HEK293 (cell line): ENCODE measurements at regions not wholly inside any gene's neighbourhood (a gene's known extent, or its start where the extent isn't known, plus 50 kb on each side); places are given as distances from the start of the nearest gene placed in this dataset.

Source experiments
- CTCF ChIP-seq: fragments of 450-650 bp; formaldehyde crosslinking; IDR thresholded peaks from 2 replicates; pipeline ENCODE4 v1.5.1; 2016; ENCODE audit warnings: missing biosample characterization, missing genetic modification characterization
- ELK4 ChIP-seq: IDR thresholded peaks from 2 replicates; pipeline ENCODE4 v1.6.1; 2011; ENCODE audit warnings: mild to moderate bottlenecking, low read depth, low read length, borderline replicate concordance
- KLF16 ChIP-seq: fragments of 450-650 bp; formaldehyde crosslinking; IDR thresholded peaks from 2 replicates; pipeline ENCODE4 v1.5.1; 2017; ENCODE audit warnings: missing biosample characterization, missing genetic modification characterization
- MZF1 ChIP-seq: fragments of 450-650 bp; formaldehyde crosslinking; IDR thresholded peaks from 2 replicates; pipeline ENCODE4 v1.5.1; 2017; ENCODE audit warnings: missing biosample characterization, missing genetic modification characterization, borderline replicate concordance
- PRDM1 ChIP-seq: fragments of 450-650 bp; formaldehyde crosslinking; IDR thresholded peaks from 2 replicates; pipeline ENCODE4; 2016; ENCODE audit warnings: missing biosample characterization, missing genetic modification characterization
- ZNF202 ChIP-seq: fragments of 450-650 bp; formaldehyde crosslinking; IDR thresholded peaks from 2 replicates; pipeline ENCODE4 v1.5.1; 2016; ENCODE audit warnings: missing biosample characterization, missing genetic modification characterization, borderline replicate concordance
- ZNF324 ChIP-seq: fragments of 450-650 bp; formaldehyde crosslinking; IDR thresholded peaks from 2 replicates; pipeline ENCODE4 v1.5.1; 2016; ENCODE audit warnings: missing biosample characterization, missing genetic modification characterization
- ZNF423 ChIP-seq: fragments of 450-650 bp; formaldehyde crosslinking; IDR thresholded peaks from 2 replicates; pipeline ENCODE4 v1.5.1; 2016; ENCODE audit warnings: missing biosample characterization, missing genetic modification characterization
- ZNF623 ChIP-seq: fragments of 450-650 bp; formaldehyde crosslinking; IDR thresholded peaks from 2 replicates; pipeline ENCODE4 v1.5.1; 2016; ENCODE audit warnings: missing biosample characterization, missing genetic modification characterization
- ZNF645 ChIP-seq: fragments of 450-650 bp; formaldehyde crosslinking; IDR thresholded peaks from 2 replicates; pipeline ENCODE4; 2016; ENCODE audit warnings: missing biosample characterization, missing genetic modification characterization
- ZNF701 ChIP-seq: fragments of 450-650 bp; formaldehyde crosslinking; IDR thresholded peaks from 2 replicates; pipeline ENCODE4 v1.5.1; 2016; ENCODE audit warnings: missing biosample characterization, missing genetic modification characterization
- ZNF768 ChIP-seq: fragments of 450-650 bp; formaldehyde crosslinking; IDR thresholded peaks from 2 replicates; pipeline ENCODE4 v1.5.1; 2018; ENCODE audit warnings: missing biosample characterization, mild to moderate bottlenecking, missing genetic modification characterization
- TF ChIP-seq, protein P1 (sequence below): fragments of 450-650 bp; formaldehyde crosslinking; IDR thresholded peaks from 2 replicates; pipeline ENCODE4 v1.5.1; 2016; ENCODE audit warnings: missing biosample characterization, missing genetic modification characterization, low read depth
- TF ChIP-seq, protein P2 (sequence below): fragments of 450-650 bp; formaldehyde crosslinking; IDR thresholded peaks from 2 replicates; pipeline ENCODE4 v1.5.1; 2016; ENCODE audit warnings: missing biosample characterization, missing genetic modification characterization

- no peak for TF ChIP-seq ZNF768 (tag by site-specific recombination)
- no peak for TF ChIP-seq CTCF (tag by site-specific recombination)
- TF ChIP-seq KLF16 (tag by site-specific recombination) = no peak
- TF ChIP-seq ZNF423 (tag by site-specific recombination) = no peak
- TF ChIP-seq ZNF645 (tag by site-specific recombination) = no peak
- TF ChIP-seq ZNF623 (tag by site-specific recombination) = no peak
- TF ChIP-seq PRDM1 (tag by site-specific recombination) = no peak
- TF ChIP-seq, protein P1, sequence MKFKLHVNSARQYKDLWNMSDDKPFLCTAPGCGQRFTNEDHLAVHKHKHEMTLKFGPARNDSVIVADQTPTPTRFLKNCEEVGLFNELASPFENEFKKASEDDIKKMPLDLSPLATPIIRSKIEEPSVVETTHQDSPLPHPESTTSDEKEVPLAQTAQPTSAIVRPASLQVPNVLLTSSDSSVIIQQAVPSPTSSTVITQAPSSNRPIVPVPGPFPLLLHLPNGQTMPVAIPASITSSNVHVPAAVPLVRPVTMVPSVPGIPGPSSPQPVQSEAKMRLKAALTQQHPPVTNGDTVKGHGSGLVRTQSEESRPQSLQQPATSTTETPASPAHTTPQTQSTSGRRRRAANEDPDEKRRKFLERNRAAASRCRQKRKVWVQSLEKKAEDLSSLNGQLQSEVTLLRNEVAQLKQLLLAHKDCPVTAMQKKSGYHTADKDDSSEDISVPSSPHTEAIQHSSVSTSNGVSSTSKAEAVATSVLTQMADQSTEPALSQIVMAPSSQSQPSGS (tag by site-specific recombination) = no peak
- no peak for TF ChIP-seq ZNF202
- TF ChIP-seq ZNF324 (tag by site-specific recombination) = no peak
- no peak for TF ChIP-seq MZF1 (tag by site-specific recombination)
- no peak for TF ChIP-seq ELK4
- TF ChIP-seq ZNF701 (tag by site-specific recombination) = no peak
- TF ChIP-seq, protein P2, sequence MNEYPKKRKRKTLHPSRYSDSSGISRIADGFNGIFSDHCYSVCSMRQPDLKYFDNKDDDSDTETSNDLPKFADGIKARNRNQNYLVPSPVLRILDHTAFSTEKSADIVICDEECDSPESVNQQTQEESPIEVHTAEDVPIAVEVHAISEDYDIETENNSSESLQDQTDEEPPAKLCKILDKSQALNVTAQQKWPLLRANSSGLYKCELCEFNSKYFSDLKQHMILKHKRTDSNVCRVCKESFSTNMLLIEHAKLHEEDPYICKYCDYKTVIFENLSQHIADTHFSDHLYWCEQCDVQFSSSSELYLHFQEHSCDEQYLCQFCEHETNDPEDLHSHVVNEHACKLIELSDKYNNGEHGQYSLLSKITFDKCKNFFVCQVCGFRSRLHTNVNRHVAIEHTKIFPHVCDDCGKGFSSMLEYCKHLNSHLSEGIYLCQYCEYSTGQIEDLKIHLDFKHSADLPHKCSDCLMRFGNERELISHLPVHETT = no peak
Measured at GRCh38 chr4:23106516-23106915, 413.8 kb downstream of the GBA3 start.
